H9 (cell line): ENCODE measurements at regions not wholly inside any gene's neighbourhood (a gene's known extent, or its start where the extent isn't known, plus 50 kb on each side); places are given as distances from the start of the nearest gene placed in this dataset.

Experiments
- DNase-seq: peaks from one replicate; pipeline ENCODE4 v3.0.0-alpha.2; 2017
- H2AFZ ChIP-seq: one replicate; pipeline ENCODE4 v1.6.1; 2013; ENCODE audit warnings: mild to moderate bottlenecking, low read length, control low read depth, moderate library complexity
- H2AK5ac ChIP-seq: 2 replicates; pipeline ENCODE4 v1.6.1; 2013; ENCODE audit warnings: low read length, control low read depth, mixed read lengths; ENCODE audit not compliant: insufficient read length
- H2BK120ac ChIP-seq: one replicate; pipeline ENCODE4 v1.6.1; 2013; ENCODE audit warnings: low read depth, mild to moderate bottlenecking, low read length, control low read depth, inconsistent platforms; ENCODE audit not compliant: poor library complexity, severe bottlenecking
- H2BK12ac ChIP-seq: 2 replicates; pipeline ENCODE4 v1.6.1; 2013; ENCODE audit warnings: low read length, control low read depth, mixed read lengths, low read depth; ENCODE audit not compliant: insufficient read length
- H2BK15ac ChIP-seq: 2 replicates; pipeline ENCODE4 v1.6.1; 2013; ENCODE audit warnings: low read depth, low read length, control low read depth
- H2BK20ac ChIP-seq: one replicate; pipeline ENCODE4 v1.6.1; 2013; ENCODE audit warnings: low read depth, mild to moderate bottlenecking, low read length, control low read depth, inconsistent platforms; ENCODE audit not compliant: poor library complexity, severe bottlenecking
- H2BK5ac ChIP-seq: 2 replicates; pipeline ENCODE4 v1.6.1; 2013; ENCODE audit warnings: low read length, control low read depth, mixed read lengths; ENCODE audit not compliant: insufficient read length
- H3K14ac ChIP-seq: 2 replicates; pipeline ENCODE4 v1.6.1; 2013; ENCODE audit warnings: low read length, control low read depth; ENCODE audit not compliant: insufficient read depth
- H3K18ac ChIP-seq: 2 replicates; pipeline ENCODE4 v1.6.1; 2013; ENCODE audit warnings: low read depth, mild to moderate bottlenecking, mixed read lengths, low read length, control low read depth; ENCODE audit not compliant: insufficient read length
- H3K23ac ChIP-seq: 2 replicates; pipeline ENCODE4 v1.6.1; 2013; ENCODE audit warnings: low read length, control low read depth, mixed read lengths, low read depth; ENCODE audit not compliant: insufficient read length
- H3K23me2 ChIP-seq: 2 replicates; pipeline ENCODE4 v1.6.1; 2013; ENCODE audit warnings: low read depth, mild to moderate bottlenecking, mixed read lengths, low read length, control low read depth; ENCODE audit not compliant: insufficient read length, poor library complexity, severe bottlenecking
- H3K27ac ChIP-seq: 2 replicates; pipeline ENCODE4 v1.5.1; 2013; ENCODE audit warnings: low read length, control low read depth, mixed read lengths, low read depth; ENCODE audit not compliant: insufficient read length
- H3K27me3 ChIP-seq: 2 replicates; pipeline ENCODE4 v1.6.1; 2013; ENCODE audit warnings: low read length, control low read depth, inconsistent platforms; ENCODE audit not compliant: insufficient read depth
- H3K4ac ChIP-seq: 2 replicates; pipeline ENCODE4 v1.6.1; 2013; ENCODE audit warnings: low read depth, mild to moderate bottlenecking, control low read depth, inconsistent platforms, low read length, moderate library complexity
- H3K4me1 ChIP-seq: 2 replicates; pipeline ENCODE4 v1.6.1; 2013; ENCODE audit warnings: low read length, control low read depth, inconsistent platforms; ENCODE audit not compliant: insufficient read depth
- H3K4me2 ChIP-seq: 2 replicates; pipeline ENCODE4 v1.6.1; 2013; ENCODE audit warnings: low read length, control low read depth, mixed read lengths; ENCODE audit not compliant: insufficient read length, insufficient read depth
- H3K56ac ChIP-seq: 2 replicates; pipeline ENCODE4 v1.6.1; 2013; ENCODE audit warnings: low read depth, mild to moderate bottlenecking, mixed read lengths, low read length, control low read depth; ENCODE audit not compliant: insufficient read length
- H3K79me1 ChIP-seq: 2 replicates; pipeline ENCODE4 v1.6.1; 2013; ENCODE audit warnings: low read depth, mild to moderate bottlenecking, moderate library complexity, low read length, control low read depth, inconsistent platforms; ENCODE audit not compliant: insufficient read depth, poor library complexity, severe bottlenecking
- H3K79me2 ChIP-seq: 2 replicates; pipeline ENCODE4 v1.6.1; 2013; ENCODE audit warnings: low read length, control low read depth, inconsistent platforms; ENCODE audit not compliant: insufficient read depth
- H3K9ac ChIP-seq: 2 replicates; pipeline ENCODE4 v1.6.1; 2013; ENCODE audit warnings: low read length, control low read depth, mixed read lengths; ENCODE audit not compliant: insufficient read length; ENCODE audit errors: extremely low read depth
- H3K9me3 ChIP-seq: one replicate; pipeline ENCODE4 v1.6.1; 2013; ENCODE audit warnings: low read depth, low read length, inconsistent platforms; ENCODE audit not compliant: control insufficient read depth
- H3T11ph ChIP-seq: one replicate; pipeline ENCODE4 v1.6.1; 2013; ENCODE audit warnings: mild to moderate bottlenecking, low read length, control low read depth, inconsistent platforms
- H4K20me1 ChIP-seq: one replicate; pipeline ENCODE4 v1.6.1; 2013; ENCODE audit not compliant: control insufficient read depth, insufficient read length, insufficient read depth
- H4K5ac ChIP-seq: 2 replicates; pipeline ENCODE4 v1.6.1; 2013; ENCODE audit warnings: low read depth, mild to moderate bottlenecking, mixed read lengths, low read length, control low read depth; ENCODE audit not compliant: insufficient read length
- H4K8ac ChIP-seq: replicated peaks from 2 replicates; pipeline ENCODE4 v1.6.1; 2013; ENCODE audit warnings: low read length, control low read depth, mixed read lengths, low read depth; ENCODE audit not compliant: insufficient read length
- H4K91ac ChIP-seq: 2 replicates; pipeline ENCODE4 v1.6.1; 2013; ENCODE audit warnings: low read depth, mild to moderate bottlenecking, moderate library complexity, mixed read lengths, low read length, control low read depth; ENCODE audit not compliant: insufficient read length
- H3K27ac Mint-ChIP-seq, 3 experiments: 2 replicates in 2 of 3; 3 replicates in 1 of 3; pipeline ENCODE4 v1.8.0; 2020 to 2021; ENCODE audit warnings: mixed read lengths in 3 of 3, mild to moderate bottlenecking in 1 of 3, moderate library complexity in 1 of 3
- H3K27me3 Mint-ChIP-seq: 2 replicates; pipeline ENCODE4 v1.8.0; 2021; ENCODE audit warnings: low read depth, mild to moderate bottlenecking, moderate library complexity, mixed read lengths
- H3K36me3 Mint-ChIP-seq, 3 experiments: 2 replicates in 2 of 3; 3 replicates in 1 of 3; pipeline ENCODE4 v1.8.0; 2020 to 2021; ENCODE audit warnings: low read depth in 3 of 3, mixed read lengths in 3 of 3; ENCODE audit not compliant: insufficient read depth in 1 of 3
- H3K4me1 Mint-ChIP-seq, 2 experiments: 2 replicates each; pipeline ENCODE4 v1.8.0; 2020; ENCODE audit warnings: mixed read lengths in 2 of 2
- H3K4me3 Mint-ChIP-seq, 2 experiments: 2 replicates in 1 of 2; 3 replicates in 1 of 2; pipeline ENCODE4 v1.8.0; 2020 to 2021; ENCODE audit warnings: mild to moderate bottlenecking in 2 of 2, mixed read lengths in 2 of 2, moderate library complexity in 1 of 2
- H3K9me3 Mint-ChIP-seq, 2 experiments: 2 replicates in 1 of 2; 3 replicates in 1 of 2; pipeline ENCODE4 v1.8.0; 2020; ENCODE audit warnings: mild to moderate bottlenecking in 2 of 2, mixed read lengths in 2 of 2, moderate library complexity in 1 of 2
- CTCF ChIP-seq: fragments of 200-600 bp; sonication (generic); conservative IDR thresholded peaks from 3 replicates; pipeline ENCODE4 v1.8.0; 2021; ENCODE audit warnings: antibody characterized with exemption, mild to moderate bottlenecking
- WGBS: extraction: QIAGEN DNeasy Blood & Tissue Kit; methylation state at CpG from one replicate; pipeline ENCODE4 v1.1.7; 2013; ENCODE audit warnings: missing lambda C conversion rate, low lambda C conversion rate, mixed read lengths; ENCODE audit not compliant: insufficient read length; ENCODE audit errors: extremely low coverage; 5-methylcytosine and 5-hydroxymethylcytosine counted together

- Mint-ChIP-seq H3K4me1 (no peaks in the 10 kb centered on the region), H3K36me3 (no peaks in the 10 kb centered on the region), H3K4me3 (no peak overlapping the region), H3K27me3 (no peaks in the 10 kb centered on the region), H3K9me3 (no peaks in the 10 kb centered on the region), H3K27ac (no peak overlapping the region)
- Histone ChIP-seq H3K14ac (no peak overlapping the region), H3K23me2 (no peaks in the 10 kb centered on the region), H4K5ac (no peak overlapping the region), H3K79me2 (no peaks in the 10 kb centered on the region), H2BK120ac (no peak overlapping the region), H3K4ac (no peak overlapping the region), H4K91ac (no peak overlapping the region), H2BK20ac (no peak overlapping the region), H3K27ac (no peak overlapping the region), H3K23ac (no peak overlapping the region), H2BK5ac (no peak overlapping the region), H3K9ac (no peak overlapping the region), H3K79me1 (no peaks in the 10 kb centered on the region), H3K56ac (no peak overlapping the region), H4K20me1 (no peaks in the 10 kb centered on the region), H3T11ph (no peak overlapping the region), H2AFZ (no peak overlapping the region), H4K8ac (no peak overlapping the region), H3K4me1 (no peaks in the 10 kb centered on the region), H3K4me2 (no peak overlapping the region), H3K27me3 (no peaks in the 10 kb centered on the region), H3K9me3 (no peaks in the 10 kb centered on the region), H2AK5ac (no peak overlapping the region), H2BK12ac (no peak overlapping the region), H2BK15ac (no peak overlapping the region), H3K18ac (no peak overlapping the region)
- no CpG with 5 or more reads among the region's 2 CpGs for WGBS
- no peak for TF ChIP-seq CTCF
- no peak for DNase-seq
These were observed 261.7 kb upstream of the SLC14A2 start for GRCh38 chr18:45353530-45353929.
